ENCODE measurements at regions not wholly inside any gene's neighbourhood (a gene's known extent, or its start where the extent isn't known, plus 50 kb on each side); places are given as distances from the start of the nearest gene placed in this dataset.

DNA sequence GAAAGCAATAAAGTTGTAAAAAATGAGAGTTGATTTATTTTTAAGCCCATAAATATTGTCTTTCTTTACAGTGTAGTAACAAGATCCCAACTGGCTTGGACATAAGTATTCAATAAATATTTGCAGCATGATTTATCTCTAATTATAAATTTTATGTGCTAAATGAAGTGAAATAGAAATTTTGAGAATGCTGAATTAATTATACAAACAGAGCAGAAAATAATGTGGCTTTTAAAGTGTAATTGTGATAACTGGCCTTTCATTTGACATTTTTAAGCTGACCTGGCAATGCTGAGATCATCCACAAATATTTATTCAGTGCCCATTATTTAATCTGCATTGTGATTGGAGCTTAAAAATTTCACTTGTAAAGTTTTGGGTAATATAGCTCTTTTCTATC lies 201.6 kb upstream of the NAV3 start:
- Mint-ChIP-seq H3K4me3 (no peak overlapping the region), H3K27me3 (ENCODE audit: low read depth) (no peaks in the 10 kb centered on the region), H3K4me1 (ENCODE audit: low read depth) (no peaks in the 10 kb centered on the region), H3K36me3 (ENCODE audit: insufficient read depth) (no peaks in the 10 kb centered on the region), H3K9me3 (peaks cover 17% of the 10 kb centered on the region)
- DNase-seq: no peak
- ATAC-seq: no peak

DNA sequence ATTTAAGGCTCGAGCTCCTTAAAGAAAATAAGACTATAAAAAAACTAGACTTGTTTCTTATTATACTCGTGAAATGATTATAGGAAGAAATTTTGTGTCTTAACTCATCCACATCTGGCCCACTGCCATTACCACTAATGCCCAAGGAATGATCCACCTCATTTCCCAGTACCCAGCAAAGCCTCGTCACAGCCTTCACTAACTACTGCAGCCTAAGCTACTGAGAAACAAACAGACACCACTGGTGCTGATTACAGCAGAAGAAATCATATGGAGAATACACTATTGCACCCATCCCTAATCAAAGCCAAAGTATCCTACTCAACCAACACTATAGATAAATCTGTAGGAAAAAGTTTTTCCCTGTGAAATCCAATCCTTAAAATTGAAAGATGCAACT lies 205.3 kb upstream of the NAV3 start:
- Mint-ChIP-seq H3K36me3 (ENCODE audit: insufficient read depth) (no peaks in the 10 kb centered on the region), H3K9me3 (peaks cover 17% of the 10 kb centered on the region), H3K27me3 (ENCODE audit: low read depth) (no peaks in the 10 kb centered on the region), H3K4me3 (no peak overlapping the region), H3K4me1 (ENCODE audit: low read depth) (no peaks in the 10 kb centered on the region)
- DNase-seq (no peak), ATAC-seq (no peak)

DNA sequence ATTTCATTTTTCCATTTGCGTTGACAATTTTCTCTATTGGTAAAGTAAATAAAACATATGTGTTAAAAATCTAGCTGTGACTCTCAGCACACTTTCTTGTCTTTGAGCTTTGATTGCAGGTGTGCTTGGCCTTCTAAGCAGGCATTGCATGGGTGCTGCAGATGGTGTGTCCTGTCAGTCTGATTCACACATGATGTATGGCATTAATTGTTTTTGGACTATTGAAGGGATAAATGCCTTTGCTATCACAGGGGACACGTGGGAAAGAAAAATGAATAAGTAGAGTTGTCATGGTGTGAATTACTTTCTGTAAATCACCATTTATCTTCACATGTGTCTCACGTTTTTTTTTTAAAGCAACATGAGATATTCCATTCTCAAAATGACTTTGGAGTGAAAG lies 211.3 kb upstream of the NAV3 start:
- no peak for DNase-seq
- Mint-ChIP-seq H3K4me3 (no peak overlapping the region), H3K4me1 (ENCODE audit: low read depth) (no peaks in the 10 kb centered on the region), H3K27me3 (ENCODE audit: low read depth) (no peaks in the 10 kb centered on the region), H3K36me3 (ENCODE audit: insufficient read depth) (no peaks in the 10 kb centered on the region), H3K9me3 (peaks cover 7% of the 10 kb centered on the region)
- ATAC-seq: no peak

DNA sequence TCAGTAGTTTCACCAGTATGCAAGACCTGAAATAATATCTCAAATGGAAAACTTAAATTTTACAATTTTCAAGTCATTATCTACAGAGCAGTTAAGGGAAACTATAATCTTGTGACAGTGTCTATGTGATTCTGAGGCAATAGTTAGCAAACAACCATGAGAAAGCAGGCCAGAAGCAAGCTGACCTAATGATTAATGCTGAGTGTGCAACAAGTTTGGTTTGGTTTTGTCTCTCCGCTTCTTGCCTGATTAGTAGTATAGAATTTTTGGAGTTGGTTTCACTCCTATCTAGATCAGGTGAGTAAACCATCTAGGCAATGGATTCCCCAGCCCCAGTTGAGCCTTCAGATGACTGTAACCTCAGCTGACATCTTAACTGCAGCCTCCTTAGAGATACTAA lies 212.9 kb upstream of the NAV3 start:
- Mint-ChIP-seq H3K4me1 (ENCODE audit: low read depth) (no peaks in the 10 kb centered on the region), H3K36me3 (ENCODE audit: insufficient read depth) (no peaks in the 10 kb centered on the region), H3K9me3 (peaks cover 7% of the 10 kb centered on the region), H3K4me3 (no peak overlapping the region), H3K27me3 (ENCODE audit: low read depth) (no peaks in the 10 kb centered on the region)
- DNase-seq (no peak), ATAC-seq (no peak)

DNA sequence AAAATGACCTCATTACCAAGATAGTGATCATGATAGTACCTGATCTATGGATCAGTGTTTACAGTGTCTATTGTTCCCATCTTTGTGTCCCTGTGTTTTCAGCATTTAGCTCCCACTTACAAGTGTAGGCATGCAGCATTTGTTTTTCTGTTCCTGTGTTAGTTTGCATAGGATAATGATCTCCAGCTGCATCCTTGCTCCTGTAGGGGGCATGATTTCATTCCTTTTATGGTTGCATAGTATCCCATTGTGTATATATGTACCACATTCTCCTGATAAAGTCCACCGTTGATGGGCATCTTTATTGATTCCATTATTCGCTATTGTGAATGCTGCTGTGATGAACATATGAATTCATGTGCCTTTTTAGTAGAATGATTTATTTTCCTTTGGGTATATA lies 215.4 kb upstream of the NAV3 start:
- H3K36me3 Mint-ChIP-seq (ENCODE audit: insufficient read depth): no peaks in the 10 kb centered on the region
- ATAC-seq: no peak
- H3K27me3 Mint-ChIP-seq (ENCODE audit: low read depth): no peaks in the 10 kb centered on the region
- H3K9me3 Mint-ChIP-seq: peaks cover 7% of the 10 kb centered on the region
- no peak overlapping the region for H3K4me3 Mint-ChIP-seq
- no peak for DNase-seq
- H3K4me1 Mint-ChIP-seq (ENCODE audit: low read depth): no peaks in the 10 kb centered on the region

DNA sequence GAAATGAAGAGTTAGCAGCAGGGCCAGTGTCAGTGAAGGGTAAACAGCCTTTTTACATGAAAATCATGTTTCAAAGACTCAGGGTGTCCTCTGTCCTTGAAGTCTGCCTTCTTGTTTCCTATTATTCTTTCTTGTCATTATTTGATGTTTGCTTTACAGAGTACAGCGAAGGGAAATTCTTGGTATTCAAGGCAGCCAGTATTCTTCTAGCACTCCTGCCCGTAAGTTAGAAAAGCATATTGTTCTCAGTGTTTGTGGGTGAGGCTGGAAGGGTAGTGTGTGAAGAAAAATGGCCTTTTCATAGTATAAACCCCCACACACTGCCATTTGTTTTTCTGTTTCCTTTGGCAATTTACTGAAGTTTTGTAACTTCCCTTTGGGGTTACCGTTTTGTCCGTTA lies 217.3 kb upstream of the NAV3 start:
- DNase-seq: no peak
- Mint-ChIP-seq H3K36me3 (ENCODE audit: insufficient read depth) (no peaks in the 10 kb centered on the region), H3K27me3 (ENCODE audit: low read depth) (no peaks in the 10 kb centered on the region), H3K9me3 (peaks cover 3% of the 10 kb centered on the region), H3K4me1 (ENCODE audit: low read depth) (no peaks in the 10 kb centered on the region), H3K4me3 (no peak overlapping the region)
- ATAC-seq: no peak

DNA sequence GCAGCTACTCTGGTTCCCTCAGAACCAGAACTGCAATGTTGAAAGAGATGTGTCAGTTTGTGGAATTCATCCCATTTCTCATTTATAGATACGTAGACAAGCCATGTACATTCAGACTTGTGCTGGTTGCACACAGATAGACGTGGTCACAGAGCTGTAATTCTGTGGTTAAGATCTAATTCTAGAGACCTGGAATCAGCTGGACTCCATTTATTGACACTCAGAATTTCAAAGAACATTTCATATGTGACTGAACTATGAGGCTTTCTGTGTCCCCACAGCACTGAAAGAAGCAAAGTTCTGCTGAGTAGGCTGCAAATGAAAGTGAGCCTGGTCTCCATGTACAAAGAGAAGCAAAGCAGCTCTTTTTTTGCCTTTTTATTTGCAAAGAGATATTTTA lies 220.2 kb upstream of the NAV3 start:
- H3K4me3 Mint-ChIP-seq: no peak overlapping the region
- DNase-seq: no peak
- H3K27me3 Mint-ChIP-seq (ENCODE audit: low read depth): no peaks in the 10 kb centered on the region
- no peak for ATAC-seq
- H3K4me1 Mint-ChIP-seq (ENCODE audit: low read depth): no peaks in the 10 kb centered on the region
- no peaks in the 10 kb centered on the region for H3K9me3 Mint-ChIP-seq
- H3K36me3 Mint-ChIP-seq (ENCODE audit: insufficient read depth): no peaks in the 10 kb centered on the region

DNA sequence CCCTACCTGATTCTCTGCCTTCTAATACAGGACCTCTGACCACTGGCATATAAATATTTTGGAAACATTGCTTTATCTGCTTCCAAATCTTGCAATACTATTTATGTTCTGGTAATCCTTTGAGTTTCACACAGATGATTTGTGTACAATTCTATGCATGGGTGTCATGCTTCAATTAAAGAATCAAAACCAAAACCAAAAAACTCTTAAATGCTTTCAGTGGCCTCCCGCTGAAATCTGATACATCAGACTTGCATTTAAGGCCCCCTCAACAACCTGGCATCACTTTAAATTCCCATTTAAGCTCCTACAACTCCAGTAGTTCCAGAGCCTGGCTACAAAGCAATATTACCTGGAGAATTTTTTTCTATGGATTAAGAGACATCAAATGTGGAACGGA lies 221.7 kb upstream of the NAV3 start:
- ATAC-seq (no peak), DNase-seq (no peak)
- Mint-ChIP-seq H3K27me3 (ENCODE audit: low read depth) (no peaks in the 10 kb centered on the region), H3K36me3 (ENCODE audit: insufficient read depth) (no peaks in the 10 kb centered on the region), H3K4me3 (no peak overlapping the region), H3K9me3 (peaks cover 1% of the 10 kb centered on the region), H3K4me1 (ENCODE audit: low read depth) (no peaks in the 10 kb centered on the region)

DNA sequence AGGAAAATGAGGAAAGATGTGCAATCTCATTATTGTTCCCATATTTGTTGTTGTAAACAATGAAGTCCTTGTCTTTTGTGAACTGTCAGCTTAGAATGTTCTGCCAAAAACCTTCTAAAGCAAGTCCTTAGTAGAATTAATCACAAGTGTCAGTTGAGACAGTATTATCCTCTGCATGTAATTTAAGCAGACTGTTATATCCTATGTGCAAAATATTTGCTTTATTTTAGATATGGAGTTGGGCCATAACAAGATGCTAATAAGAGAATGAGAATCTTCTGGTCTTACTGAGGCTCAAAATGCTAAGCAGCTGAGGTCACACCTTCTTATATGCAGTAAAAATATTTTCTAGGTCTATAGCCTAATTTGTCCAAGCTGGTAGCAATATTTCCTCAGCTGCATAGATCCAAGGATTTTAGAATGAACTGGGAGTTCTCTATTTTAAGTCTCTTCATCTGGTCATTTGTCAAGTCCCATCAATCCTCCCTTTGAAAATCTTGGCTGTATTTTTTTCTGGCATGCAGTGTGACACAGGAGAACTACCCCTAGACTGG lies 222.3 kb upstream of the NAV3 start:
- DNase-seq (no peak), ATAC-seq (no peak)
- Mint-ChIP-seq H3K4me1 (ENCODE audit: low read depth) (no peaks in the 10 kb centered on the region), H3K4me3 (no peak overlapping the region), H3K27me3 (ENCODE audit: low read depth) (no peaks in the 10 kb centered on the region), H3K36me3 (ENCODE audit: insufficient read depth) (no peaks in the 10 kb centered on the region), H3K9me3 (peaks cover 8% of the 10 kb centered on the region)

DNA sequence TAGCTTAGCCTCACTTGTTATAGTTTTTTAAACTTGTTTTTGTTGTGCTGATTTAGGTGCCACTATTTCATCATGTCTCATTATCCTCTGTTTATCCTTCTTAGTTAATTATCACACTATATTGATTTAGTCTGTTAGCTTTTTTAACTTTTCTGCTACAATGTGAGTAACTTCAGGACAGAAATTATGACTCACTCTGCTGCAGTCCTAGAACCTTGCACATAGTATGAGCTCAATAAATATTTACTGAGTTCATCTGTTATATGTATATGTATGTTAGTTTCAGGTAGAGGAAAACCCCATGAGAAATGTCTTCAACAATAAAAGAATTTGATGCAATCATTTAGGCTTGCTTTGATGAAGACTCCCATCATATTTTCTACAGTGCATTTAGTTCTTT lies 224.3 kb upstream of the NAV3 start:
- no peak for ATAC-seq
- H3K4me1 Mint-ChIP-seq (ENCODE audit: low read depth): no peaks in the 10 kb centered on the region
- peaks cover 14% of the 10 kb centered on the region for H3K9me3 Mint-ChIP-seq
- H3K4me3 Mint-ChIP-seq: no peak overlapping the region
- no peak for DNase-seq
- no peaks in the 10 kb centered on the region for H3K27me3 Mint-ChIP-seq (ENCODE audit: low read depth)
- no peaks in the 10 kb centered on the region for H3K36me3 Mint-ChIP-seq (ENCODE audit: insufficient read depth)

DNA sequence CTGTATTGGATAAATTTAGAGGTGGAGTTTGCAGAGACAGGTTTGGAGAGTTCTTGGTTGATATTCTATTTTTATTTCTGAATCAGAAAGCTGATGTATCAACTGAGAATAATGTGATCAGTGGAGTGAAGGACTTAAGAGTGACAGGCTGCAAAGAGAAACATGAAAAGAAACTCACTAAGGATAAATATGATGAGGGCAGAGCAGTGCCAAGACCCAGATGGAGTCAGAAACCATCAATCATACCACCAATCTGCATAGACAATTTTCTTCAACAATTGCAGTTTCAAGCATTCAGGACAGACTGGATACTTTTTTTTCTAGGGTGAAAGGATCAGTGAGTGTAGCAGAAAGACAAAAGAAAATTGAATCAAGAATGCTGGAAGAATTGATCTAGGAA lies 226.7 kb upstream of the NAV3 start:
- no peak for DNase-seq
- H3K4me1 Mint-ChIP-seq (ENCODE audit: low read depth): no peaks in the 10 kb centered on the region
- H3K36me3 Mint-ChIP-seq (ENCODE audit: insufficient read depth): no peaks in the 10 kb centered on the region
- no peak for ATAC-seq
- H3K9me3 Mint-ChIP-seq: peaks cover 14% of the 10 kb centered on the region
- H3K4me3 Mint-ChIP-seq: no peak overlapping the region
- H3K27me3 Mint-ChIP-seq (ENCODE audit: low read depth): no peaks in the 10 kb centered on the region

DNA sequence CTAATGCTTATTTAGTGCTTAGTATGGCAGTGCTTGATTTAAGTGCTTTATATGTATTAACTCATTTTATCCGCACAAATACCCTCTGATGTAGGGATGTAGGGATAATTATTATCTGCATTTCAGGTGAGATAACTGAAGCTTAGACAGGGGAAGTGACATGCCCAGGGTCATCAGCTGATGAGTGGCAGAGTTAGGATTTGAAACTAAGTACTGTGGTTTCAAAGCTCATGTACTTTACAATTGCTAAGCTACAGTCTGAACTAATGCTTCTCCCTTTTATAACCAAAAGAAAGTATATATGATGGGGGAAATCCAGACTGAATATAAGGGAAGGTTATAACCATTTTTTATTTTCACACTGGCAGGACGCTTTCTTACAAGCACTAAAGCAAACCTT lies 229.6 kb upstream of the NAV3 start:
- ATAC-seq: no peak
- no peaks in the 10 kb centered on the region for H3K36me3 Mint-ChIP-seq (ENCODE audit: insufficient read depth)
- no peaks in the 10 kb centered on the region for H3K4me1 Mint-ChIP-seq (ENCODE audit: low read depth)
- no peak for DNase-seq
- H3K27me3 Mint-ChIP-seq (ENCODE audit: low read depth): no peaks in the 10 kb centered on the region
- peaks cover 20% of the 10 kb centered on the region for H3K9me3 Mint-ChIP-seq
- no peak overlapping the region for H3K4me3 Mint-ChIP-seq

DNA sequence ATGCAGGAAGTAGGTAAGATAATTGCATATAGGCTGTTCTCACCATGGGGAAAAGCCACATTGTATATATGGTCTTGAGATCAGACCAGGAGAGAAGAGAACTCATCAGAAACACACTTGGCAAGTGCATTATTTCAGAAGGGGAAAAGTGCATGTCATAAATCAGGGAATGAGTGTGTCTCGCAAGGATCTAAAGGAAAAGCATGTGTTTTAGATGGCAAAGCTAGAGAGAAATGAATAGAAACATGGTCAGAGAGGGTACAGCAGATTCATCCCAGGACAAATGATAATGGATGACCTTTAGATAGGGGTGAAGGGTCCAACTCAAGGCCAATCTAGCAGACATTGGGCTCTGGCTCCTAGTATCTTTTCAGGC lies 230.2 kb upstream of the NAV3 start:
- ATAC-seq (no peak), DNase-seq (no peak)
- Mint-ChIP-seq H3K4me1 (ENCODE audit: low read depth) (no peaks in the 10 kb centered on the region), H3K36me3 (ENCODE audit: insufficient read depth) (no peaks in the 10 kb centered on the region), H3K9me3 (peaks cover 20% of the 10 kb centered on the region), H3K27me3 (ENCODE audit: low read depth) (no peaks in the 10 kb centered on the region), H3K4me3 (no peak overlapping the region)

DNA sequence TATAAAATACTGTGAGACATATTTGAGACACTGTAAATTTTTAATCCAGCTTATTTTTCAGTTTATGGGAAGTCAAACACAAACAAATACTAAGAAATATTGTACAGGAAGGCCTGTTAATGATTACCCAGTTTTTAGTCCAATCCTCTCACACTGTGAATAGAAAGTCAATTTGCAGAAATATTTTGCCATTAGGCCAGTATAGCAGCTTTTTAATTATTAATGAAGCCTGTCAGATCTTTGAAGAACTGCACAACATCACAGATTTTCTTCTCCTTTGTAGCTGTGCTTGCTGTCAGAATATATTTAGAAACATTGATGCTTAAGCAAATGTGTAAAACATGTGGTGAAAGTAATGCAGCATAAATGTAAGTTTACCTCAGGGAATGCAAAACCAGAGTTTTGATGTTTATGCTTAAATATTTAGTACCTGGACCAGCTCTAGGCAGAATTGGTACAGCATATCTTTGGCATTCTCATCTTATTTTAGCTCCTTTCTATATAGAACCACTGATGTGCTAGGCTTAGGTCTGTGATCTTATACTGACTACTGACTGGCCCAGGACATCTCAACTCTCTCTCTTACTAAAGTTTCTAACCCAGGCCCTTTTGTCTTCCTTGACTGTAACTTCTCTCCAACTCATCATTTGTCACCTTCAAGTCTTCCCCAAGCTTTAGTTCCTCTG lies 230.8 kb upstream of the NAV3 start:
- ATAC-seq: no peak
- peaks cover 20% of the 10 kb centered on the region for H3K9me3 Mint-ChIP-seq
- no peak for DNase-seq
- H3K4me3 Mint-ChIP-seq: no peak overlapping the region
- no peaks in the 10 kb centered on the region for H3K27me3 Mint-ChIP-seq (ENCODE audit: low read depth)
- no peaks in the 10 kb centered on the region for H3K36me3 Mint-ChIP-seq (ENCODE audit: insufficient read depth)
- H3K4me1 Mint-ChIP-seq (ENCODE audit: low read depth): no peaks in the 10 kb centered on the region

DNA sequence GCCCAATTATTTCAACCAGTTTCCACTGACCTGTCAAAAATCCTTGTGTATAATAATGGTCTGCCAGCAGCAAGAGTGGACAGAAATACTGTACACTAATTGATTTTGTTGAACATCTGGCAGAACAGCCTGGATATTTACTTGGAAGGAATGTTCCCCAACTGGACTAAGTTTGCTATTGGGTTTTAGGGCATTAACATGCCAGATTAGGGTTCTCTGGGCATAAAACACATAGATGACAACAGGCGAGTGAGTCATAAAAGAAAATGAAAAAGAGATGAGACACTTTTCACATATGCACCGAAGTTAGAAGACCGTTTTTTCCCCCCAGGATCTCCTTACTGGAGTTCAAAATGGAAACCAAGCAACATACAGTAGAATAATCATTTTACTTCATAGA lies 236.3 kb upstream of the NAV3 start:
- peaks cover 6% of the 10 kb centered on the region for H3K9me3 Mint-ChIP-seq
- H3K4me1 Mint-ChIP-seq (ENCODE audit: low read depth): no peaks in the 10 kb centered on the region
- DNase-seq: no peak
- H3K27me3 Mint-ChIP-seq (ENCODE audit: low read depth): no peaks in the 10 kb centered on the region
- no peaks in the 10 kb centered on the region for H3K36me3 Mint-ChIP-seq (ENCODE audit: insufficient read depth)
- ATAC-seq: no peak
- H3K4me3 Mint-ChIP-seq: no peak overlapping the region

DNA sequence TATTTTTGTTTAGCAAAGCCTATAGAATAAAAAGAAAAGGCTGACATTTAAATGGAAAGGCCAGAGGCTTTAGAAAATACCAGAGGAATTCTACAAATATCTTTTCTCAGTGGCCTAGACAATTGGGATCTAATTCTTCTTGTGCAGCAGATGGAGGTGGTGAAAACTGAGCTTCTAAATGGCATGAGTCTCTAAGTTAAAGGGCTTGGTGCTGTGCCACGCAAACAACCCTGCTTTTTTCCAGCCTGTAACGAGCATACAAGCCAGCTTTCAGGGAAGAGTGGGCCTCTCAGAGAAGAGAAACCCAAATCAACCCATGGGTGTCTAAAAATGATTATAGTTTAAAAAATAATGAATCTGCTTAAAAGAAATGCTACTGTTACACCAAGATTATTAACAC lies 237.9 kb upstream of the NAV3 start:
- DNase-seq (no peak), ATAC-seq (no peak)
- Mint-ChIP-seq H3K36me3 (ENCODE audit: insufficient read depth) (no peaks in the 10 kb centered on the region), H3K4me1 (ENCODE audit: low read depth) (no peaks in the 10 kb centered on the region), H3K27me3 (ENCODE audit: low read depth) (no peaks in the 10 kb centered on the region), H3K4me3 (no peak overlapping the region), H3K9me3 (peaks cover 6% of the 10 kb centered on the region)
